Ammon's horn (tissue), 1 donor: ENCODE measurements at regions not wholly inside any gene's neighbourhood (a gene's known extent, or its start where the extent isn't known, plus 50 kb on each side); places are given as distances from the start of the nearest gene placed in this dataset.
"Not testable (repeated sequence)": the region's sequence is repeated elsewhere in the genome, so short reads cannot be mapped to it uniquely, and the experiment has no call there.

Experiments used
- DNase-seq: peaks from one replicate; pipeline ENCODE4 v3.0.0-alpha.2; 2016; ENCODE audit warnings: low spot score

DNA sequence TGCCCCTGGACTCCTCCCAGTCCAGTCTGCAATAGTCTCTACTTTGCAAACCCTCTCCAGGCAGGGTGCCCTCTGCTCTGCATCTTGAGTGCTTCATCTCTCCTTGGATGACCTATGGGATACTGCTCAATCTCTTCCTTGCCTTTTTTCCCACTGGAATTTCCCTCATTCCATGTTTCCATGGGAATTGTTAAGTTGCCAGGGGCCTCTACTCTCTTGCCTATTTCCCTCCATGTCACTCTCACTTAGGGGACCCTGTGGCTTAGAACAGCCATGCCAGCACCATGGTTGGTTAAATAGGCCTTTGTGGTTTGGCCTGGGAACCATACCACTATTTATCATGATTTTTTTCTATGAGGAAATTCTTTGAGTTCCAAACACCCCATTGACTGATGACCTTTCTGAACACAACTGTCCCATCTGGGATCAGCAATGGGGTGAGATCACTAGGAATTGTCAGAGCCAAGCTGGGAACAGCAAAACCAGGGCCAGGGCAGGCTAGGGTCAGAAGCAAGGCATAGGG, 91.4 kb upstream of the RBMS1 start:
- no peak for DNase-seq

DNA sequence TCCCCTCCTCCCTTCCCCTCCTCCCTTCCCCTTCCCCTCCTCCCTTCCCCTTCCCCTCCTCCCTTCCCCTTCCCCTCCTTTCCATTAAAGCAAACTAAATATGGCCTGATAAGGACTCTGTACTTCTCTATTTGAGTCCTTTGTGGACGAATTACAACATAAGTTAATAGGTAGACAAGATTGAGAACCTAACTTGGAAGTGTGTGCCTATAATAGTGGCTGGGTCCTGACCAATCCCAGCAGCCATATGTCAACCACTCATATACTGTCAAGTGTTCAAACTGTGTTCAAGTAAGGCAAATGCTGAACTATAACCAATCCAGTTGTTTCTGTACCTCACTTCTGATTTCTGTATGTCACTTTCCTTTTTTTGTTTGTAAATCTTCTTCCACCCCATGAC, 97.1 kb upstream of the RBMS1 start:
- DNase-seq = no peak

DNA sequence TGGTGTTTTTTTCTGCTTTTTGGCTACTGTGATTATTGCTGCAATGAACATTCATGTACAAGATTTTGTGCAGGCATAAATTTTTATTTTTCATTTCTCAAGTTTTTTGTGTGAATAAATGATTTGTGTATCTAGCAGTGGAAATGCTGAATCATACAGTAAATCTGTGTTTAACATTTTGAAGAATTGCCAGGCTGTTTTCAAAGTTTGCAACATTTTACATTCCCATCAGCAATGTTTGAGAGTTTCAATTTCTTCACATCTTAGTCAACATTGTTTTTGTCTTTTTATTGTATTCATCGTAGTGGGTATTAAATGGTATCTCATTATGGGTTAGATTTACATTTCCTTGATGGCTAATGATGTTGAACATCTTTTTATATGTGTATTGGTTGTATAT, 98.8 kb upstream of the RBMS1 start:
- no peak for DNase-seq

- no peak for DNase-seq
Observed at GRCh38 chr2:160592993-160593392, 99.4 kb upstream of the RBMS1 start.

- no peak for DNase-seq
Observed at GRCh38 chr2:160596441-160596840, 102.8 kb upstream of the RBMS1 start.

DNA sequence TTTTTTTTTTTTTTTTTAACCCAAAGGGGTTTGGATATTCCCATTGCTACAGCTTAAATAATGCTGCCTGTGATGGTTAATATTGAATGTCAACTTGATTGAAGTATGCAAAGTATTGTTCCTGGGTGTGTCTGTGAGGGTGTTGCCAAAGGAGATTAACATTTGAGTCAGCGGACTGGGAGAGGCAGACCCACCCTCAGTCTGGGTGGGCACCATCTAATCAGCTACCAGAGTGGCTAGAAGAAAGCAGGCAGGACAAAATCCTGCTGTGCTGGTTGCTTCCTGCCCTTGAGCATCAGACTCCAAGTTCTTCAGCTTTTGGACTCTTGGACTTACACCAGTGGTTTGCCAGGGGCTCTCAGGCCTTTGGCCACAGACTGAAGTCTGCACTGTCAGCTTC, 106.8 kb upstream of the RBMS1 start:
- not testable (repeated sequence) for DNase-seq

DNA sequence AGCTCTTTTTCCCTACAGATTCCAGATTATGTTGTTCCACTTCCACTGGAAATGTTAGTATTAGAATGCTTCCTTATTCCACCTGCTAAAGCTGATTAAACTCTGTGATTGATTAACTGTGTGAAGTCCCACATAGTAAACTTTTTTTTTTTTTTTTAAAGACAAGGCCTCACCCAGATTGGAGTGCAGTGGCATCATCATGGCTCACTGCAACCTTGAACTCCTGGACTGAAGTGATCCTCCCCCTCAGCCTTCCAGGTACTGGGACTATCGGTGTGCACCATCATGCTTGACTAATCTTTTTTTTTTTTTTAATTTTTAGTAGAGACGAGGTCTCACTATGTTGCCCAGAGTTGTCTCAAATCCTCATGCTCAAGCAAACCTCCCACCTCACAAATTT, 108.5 kb upstream of the RBMS1 start:
- no peak for DNase-seq

DNA sequence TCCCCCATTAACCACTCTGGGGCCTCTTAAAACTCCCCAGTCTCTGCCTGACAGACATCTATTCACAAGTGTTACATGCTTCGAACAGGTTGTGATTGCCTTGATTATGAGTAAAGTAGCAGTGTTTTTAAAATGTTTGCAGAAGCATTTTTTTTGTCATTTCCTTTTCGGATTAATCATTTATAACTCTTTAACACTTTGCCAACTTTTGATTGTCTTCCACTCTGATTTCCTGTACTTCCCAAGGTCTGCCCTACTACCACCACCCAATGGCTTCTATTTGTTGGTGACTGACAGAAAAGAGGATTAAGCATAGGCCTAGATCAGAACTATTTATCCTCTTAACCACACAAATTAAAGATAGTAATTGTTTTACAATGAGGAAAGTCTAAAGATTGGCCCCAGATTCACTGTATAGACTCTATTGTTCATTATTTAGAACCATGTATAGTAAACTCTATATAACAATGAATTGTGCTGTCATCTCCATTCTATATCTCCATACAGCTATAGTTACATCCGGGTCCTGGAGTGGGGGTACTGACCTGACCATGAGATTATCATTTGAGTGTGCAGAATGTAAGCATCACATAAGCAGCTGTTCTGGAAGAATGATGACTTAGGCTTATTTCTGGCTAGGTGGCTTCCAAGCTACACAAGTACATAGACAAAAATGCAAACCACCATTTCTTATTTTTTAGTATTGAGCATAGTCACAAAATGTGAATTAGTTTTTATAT, 110.3 kb upstream of the RBMS1 start:
- no peak for DNase-seq

GRCh38 chr2:160606341-160606740, 112.7 kb upstream of the RBMS1 start:
- DNase-seq = no peak

DNA sequence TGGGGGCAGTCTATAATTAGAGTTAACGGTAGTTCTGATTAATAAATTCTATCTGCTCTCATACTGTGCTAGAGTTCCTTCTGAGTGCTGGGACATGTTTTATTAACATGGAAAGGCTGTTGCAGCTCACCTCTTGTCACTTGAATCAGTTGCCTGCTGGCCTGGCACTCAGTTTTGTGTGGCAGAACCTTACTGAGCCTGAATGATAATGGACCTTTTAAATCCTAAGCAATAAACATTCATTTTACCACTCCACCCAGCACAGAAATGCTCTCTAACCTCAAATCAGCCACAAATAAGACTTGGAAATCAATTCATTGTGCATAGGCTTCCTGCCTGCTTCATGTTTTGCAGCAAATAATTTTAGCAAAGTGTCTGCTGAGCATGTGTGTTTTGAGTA, 115.0 kb upstream of the RBMS1 start:
- DNase-seq = no peak

DNA sequence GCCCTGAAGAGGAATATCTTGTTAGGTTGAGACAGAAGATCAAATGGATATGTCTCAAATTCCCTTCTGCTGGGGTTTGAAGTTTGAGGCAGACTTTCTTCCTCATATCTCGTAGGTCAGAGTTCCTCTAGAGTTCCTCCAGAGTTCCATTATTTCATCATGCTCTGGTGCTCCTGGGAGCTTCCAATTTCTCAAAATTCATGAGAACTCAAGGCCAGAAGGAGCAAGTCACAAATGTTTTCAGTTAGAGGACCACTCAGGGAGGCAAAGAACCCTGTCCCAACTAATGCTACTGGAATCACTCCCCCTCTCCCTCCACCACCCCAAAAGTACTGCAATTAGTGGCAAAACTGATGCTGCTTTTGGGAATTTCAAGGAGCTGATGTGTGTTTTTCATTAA, 115.7 kb upstream of the RBMS1 start:
- DNase-seq = no peak

GRCh38 chr2:160610041-160610440, 116.4 kb upstream of the RBMS1 start:
- DNase-seq = no peak

- no peak for DNase-seq
Observed at GRCh38 chr2:160612266-160612856, 118.8 kb upstream of the RBMS1 start.

GRCh38 chr2:160613466-160614153, 120.0 kb upstream of the RBMS1 start:
- DNase-seq = no peak

- DNase-seq = no peak
Observed at GRCh38 chr2:160614391-160614790, 120.8 kb upstream of the RBMS1 start.

DNA sequence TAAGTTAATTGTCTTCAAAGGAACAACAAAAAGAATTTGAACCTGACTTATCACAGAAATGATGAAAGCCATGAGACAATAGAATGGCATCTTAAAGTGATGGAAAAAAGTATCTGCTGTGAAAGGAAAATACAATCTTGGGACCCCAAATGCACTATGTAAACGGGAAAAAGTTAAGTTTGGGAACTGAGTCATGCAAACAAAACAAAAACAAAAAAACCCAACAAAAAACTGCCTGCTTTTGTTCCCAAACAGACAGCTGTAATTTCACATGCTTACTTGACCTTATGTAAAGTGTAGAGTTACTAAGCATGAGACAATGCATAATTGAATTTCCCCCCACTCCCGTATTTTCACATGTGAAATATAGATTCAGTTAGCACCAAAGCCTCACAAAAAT, 122.1 kb upstream of the RBMS1 start:
- DNase-seq = no peak

- DNase-seq = no peak
Observed at GRCh38 chr2:160616149-160616548, 122.5 kb upstream of the RBMS1 start.

GRCh38 chr2:160621748-160622147, 128.1 kb upstream of the RBMS1 start:
- no peak for DNase-seq

DNA sequence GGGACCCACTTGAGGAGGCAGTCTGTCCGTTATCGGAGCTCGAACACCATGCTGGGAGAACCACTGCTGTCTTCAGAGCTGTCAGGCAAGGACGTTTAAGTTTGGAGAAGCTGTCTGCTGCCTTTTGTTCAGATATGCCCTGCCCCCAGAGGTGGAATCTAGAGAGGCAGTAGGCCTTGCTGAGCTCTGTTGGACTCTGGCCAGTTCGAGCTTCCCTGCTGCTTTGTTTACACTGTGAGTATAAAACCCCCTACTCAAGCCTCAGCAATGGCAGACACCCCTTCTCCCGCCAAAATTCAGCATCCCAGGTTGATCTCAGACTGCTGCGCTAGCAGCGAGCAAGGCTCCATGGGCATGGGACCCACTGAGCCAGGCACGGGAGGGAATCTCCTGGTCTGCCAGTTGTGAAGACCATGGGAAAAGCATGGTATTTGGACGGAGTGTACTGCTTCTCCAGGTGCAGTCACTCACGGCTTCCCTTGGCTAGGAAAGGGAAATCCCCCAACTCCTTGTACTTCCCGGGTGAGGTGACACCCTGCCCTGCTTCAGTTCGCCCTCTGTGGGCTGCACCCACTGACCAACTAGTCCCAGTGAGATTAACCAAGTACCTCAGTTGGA, 134.5 kb upstream of the RBMS1 start:
- DNase-seq = not testable (repeated sequence)

DNA sequence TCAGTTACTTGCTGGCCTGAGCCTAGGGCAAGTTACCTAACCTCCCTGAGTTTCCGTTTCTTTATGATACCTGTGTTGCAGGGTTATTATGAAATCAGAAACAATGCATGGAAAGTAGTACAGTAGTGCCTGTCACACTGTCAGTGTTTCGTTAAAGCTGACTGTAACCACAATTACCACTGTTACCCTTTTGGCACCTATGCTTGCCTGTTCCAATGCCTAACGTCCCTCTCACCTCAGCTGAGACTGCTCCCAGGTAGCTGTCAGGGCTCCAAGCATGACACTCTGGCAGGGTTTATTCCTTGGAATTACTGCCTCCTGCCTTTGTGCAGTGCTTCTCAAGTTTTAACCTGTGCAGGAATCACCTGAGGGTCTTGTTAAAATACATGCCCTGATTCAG, 135.2 kb upstream of the RBMS1 start:
- no peak for DNase-seq

DNA sequence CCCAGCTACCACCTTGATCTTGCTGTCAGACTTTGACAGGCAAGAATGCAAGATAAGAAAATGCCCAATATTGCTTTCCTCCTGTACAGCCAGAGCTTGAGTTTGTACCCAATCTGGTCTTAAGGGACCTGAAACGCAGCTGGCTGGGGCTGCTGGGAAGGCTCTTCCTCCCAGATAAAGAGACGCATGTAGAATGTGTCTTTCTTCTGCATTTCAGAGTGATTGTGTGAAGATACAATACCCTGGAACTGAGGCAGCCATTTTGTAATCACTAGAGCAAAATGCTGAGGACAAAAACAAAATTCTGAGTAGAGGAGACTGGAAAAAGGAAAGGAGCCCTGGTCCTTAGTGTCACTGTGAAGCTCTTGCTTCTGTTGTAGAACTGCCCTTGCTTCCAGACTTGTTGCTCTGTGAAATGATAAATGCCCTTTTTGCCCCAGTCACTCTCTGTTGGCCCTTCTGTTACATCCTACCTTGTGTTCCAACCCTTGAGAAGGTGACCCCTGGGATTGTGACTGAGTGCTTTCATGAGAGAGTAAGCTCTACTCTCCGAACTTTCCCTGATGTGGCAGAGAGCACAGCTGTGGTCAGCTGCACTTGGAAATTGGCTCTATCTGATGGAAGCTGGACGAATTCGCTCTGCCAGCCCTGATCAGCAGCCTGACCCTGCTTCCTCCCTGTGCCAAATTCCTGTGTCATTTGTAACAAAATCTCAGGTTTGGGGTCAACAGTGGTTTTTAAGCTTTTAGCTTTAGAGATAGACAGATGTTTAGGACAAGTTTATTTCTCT, 137.4 kb upstream of the RBMS1 start:
- peak; percentile 20 for DNase-seq
